Fibroblast of skin of abdomen (primary cell): ENCODE measurements at regions not wholly inside any gene's neighbourhood (a gene's known extent, or its start where the extent isn't known, plus 50 kb on each side); places are given as distances from the start of the nearest gene placed in this dataset.
A peak's percentile ranks its signal among the peaks of the same experiment; 100 is the strongest.
"Not testable (repeated sequence)": the region's sequence is repeated elsewhere in the genome, so short reads cannot be mapped to it uniquely, and the experiment has no call there.

Experiments used
- DNase-seq: peaks from one replicate; pipeline ENCODE4 v3.0.0-alpha.2; 2013

- DNase-seq: no peak
These were observed 98.9 kb upstream of the PMAIP1 start for GRCh38 chr18:59800897-59801296.

GRCh38 chr18:59799383-59800015 is 100.3 kb upstream of the PMAIP1 start:
- peak; percentile 37 for DNase-seq

- no peak for DNase-seq
These were observed 98.7 kb upstream of the CCBE1 start for GRCh38 chr18:59795882-59796281.

- DNase-seq: no peak
These were observed 95.1 kb upstream of the CCBE1 start for GRCh38 chr18:59792353-59792752.

- not testable (repeated sequence) for DNase-seq
These were observed 93.2 kb upstream of the CCBE1 start for GRCh38 chr18:59790346-59790936.

- DNase-seq: no peak
These were observed 91.5 kb upstream of the CCBE1 start for GRCh38 chr18:59788791-59789106.

- peak; percentile 76 for DNase-seq
These were observed 91.0 kb upstream of the CCBE1 start for GRCh38 chr18:59787998-59788790.

GRCh38 chr18:59784694-59785093 is 87.5 kb upstream of the CCBE1 start:
- DNase-seq: no peak

GRCh38 chr18:59783138-59783537 is 85.9 kb upstream of the CCBE1 start:
- DNase-seq: peak; percentile 71

GRCh38 chr18:59779979-59780378 is 82.8 kb upstream of the CCBE1 start:
- peak; percentile 85 for DNase-seq

GRCh38 chr18:59778434-59778833 is 81.2 kb upstream of the CCBE1 start:
- DNase-seq: no peak

GRCh38 chr18:59777636-59778035 is 80.4 kb upstream of the CCBE1 start:
- no peak for DNase-seq

- DNase-seq: peak; percentile 41
These were observed 72.1 kb upstream of the CCBE1 start for GRCh38 chr18:59769129-59769865.

GRCh38 chr18:59768409-59768808 is 71.2 kb upstream of the CCBE1 start:
- DNase-seq: no peak

GRCh38 chr18:59767732-59768131 is 70.5 kb upstream of the CCBE1 start:
- DNase-seq: peak; percentile 40

GRCh38 chr18:59765343-59765742 is 68.1 kb upstream of the CCBE1 start:
- DNase-seq: no peak

- DNase-seq: no peak
These were observed 67.1 kb upstream of the CCBE1 start for GRCh38 chr18:59764281-59764680.

GRCh38 chr18:59763541-59764136 is 66.4 kb upstream of the CCBE1 start:
- DNase-seq: no peak

- DNase-seq: peak; percentile 76
These were observed 63.7 kb upstream of the CCBE1 start for GRCh38 chr18:59760619-59761600.

- DNase-seq: peak; percentile 70
These were observed 63.0 kb upstream of the CCBE1 start for GRCh38 chr18:59760212-59760611.

GRCh38 chr18:59758837-59759236 is 61.6 kb upstream of the CCBE1 start:
- no peak for DNase-seq

GRCh38 chr18:59758106-59758505 is 60.9 kb upstream of the CCBE1 start:
- DNase-seq: no peak
